Esophagus squamous epithelium (tissue), 5 donors: ENCODE measurements at regions not wholly inside any gene's neighbourhood (a gene's known extent, or its start where the extent isn't known, plus 50 kb on each side); places are given as distances from the start of the nearest gene placed in this dataset.

Source experiments
- DNase-seq: peaks from one replicate; lab custom pipeline; 2025; lab: John Stamatoyannopoulos, UW
- H3K27ac ChIP-seq, 4 donors: fragments of 200-600 bp; sonication (generic); one replicate each; pipeline ENCODE4 v1.5.1; 2016 to 2019; ENCODE audit warnings: mild to moderate bottlenecking in 1 of 4
- H3K27me3 ChIP-seq, 4 donors: fragments of 200-600 bp; sonication (generic); 1 replicate in 3 of 4; 2 replicates in 1 of 4; pipeline versions ENCODE4 v1.5.1 to v1.6.0; 2017 to 2021; ENCODE audit warnings: antibody characterized with exemption in 1 of 4
- H3K36me3 ChIP-seq, 3 donors: fragments of 200-600 bp; sonication (generic); one replicate each; pipeline ENCODE4 v1.5.1; 2016 to 2019
- H3K4me1 ChIP-seq, 3 donors: fragments of 200-600 bp; sonication (generic); one replicate each; pipeline ENCODE4 v1.5.1; 2017 to 2019
- H3K4me3 ChIP-seq, 4 donors: fragments of 200-600 bp; sonication (generic); 1 replicate in 3 of 4; 2 replicates in 1 of 4; pipeline ENCODE4 v1.5.1; 2016 to 2019; ENCODE audit warnings: mild to moderate bottlenecking in 2 of 4, moderate library complexity in 1 of 4
- H3K9me3 ChIP-seq, 3 donors: fragments of 200-600 bp; sonication (generic); one replicate each; pipeline ENCODE4 v1.5.1; 2016 to 2019
- CTCF ChIP-seq, 6 experiments: fragments of 450-650 bp in 4 of 6; fragments of 200-600 bp in 2 of 6; sonication (generic) in 2 of 6; IDR thresholded peaks; one replicate each; pipeline ENCODE4 v1.5.1; 2016 to 2019; ENCODE audit warnings: antibody characterized with exemption in 6 of 6, mild to moderate bottlenecking in 4 of 6, moderate library complexity in 4 of 6
- POLR2A ChIP-seq, 4 donors: fragments of 450-650 bp; IDR thresholded peaks; one replicate each; pipeline ENCODE4 v1.6.1; 2017; ENCODE audit warnings: antibody characterized with exemption in 4 of 4, mild to moderate bottlenecking in 4 of 4, moderate library complexity in 3 of 4
- WGBS, 2 donors: methylation state at CpG; one replicate each; pipeline ENCODE4 v1.1.5; 2018; 5-methylcytosine and 5-hydroxymethylcytosine counted together
- intact Hi-C: fragments of 100-400 bp; cut with DNase I; formaldehyde crosslinking; loops from one replicate; pipeline ENCODE4 v1.15.0; 2022
- donor health status: DM: yes; HTN: yes; CAD: no.

- DNase-seq, result no peak
- Histone ChIP-seq H3K27ac (no peak overlapping the region), H3K36me3 (no peaks in the 10 kb centered on the region), H3K9me3 (no peaks in the 10 kb centered on the region), H3K4me3 (no peak overlapping the region), H3K27me3 (peaks cover 0 to 37% (median 0%) of the 10 kb centered on the region in 4 donors), H3K4me1 (no peaks in the 10 kb centered on the region)
- intact Hi-C loops, result no loop called here
- TF ChIP-seq CTCF (IDR thresholded peaks at IDR 0.05), result no peak
- no peak for TF ChIP-seq POLR2A (IDR thresholded peaks at IDR 0.05)
- 72 to 75% methylated on average over 5 of the region's 6 CpGs for WGBS, 2 donors
These were observed 126.7 kb upstream of the ATP2B2 start for GRCh38 chr3:10632125-10632524.

- intact Hi-C loops, result no loop called here
These were observed 127.4 kb upstream of the ATP2B2 start for GRCh38 chr3:10632741-10633140.

GRCh38 chr3:10635446-10636076, 130.2 kb upstream of the ATP2B2 start:
- 72 to 86% methylated on average over 3 to 6 of the region's 7 CpGs for WGBS, 2 donors
- no peak for DNase-seq
- Histone ChIP-seq H3K36me3 (no peaks in the 10 kb centered on the region), H3K4me1 (no peaks in the 10 kb centered on the region), H3K27me3 (peaks cover 0 to 30% (median 0%) of the 10 kb centered on the region in 4 donors), H3K4me3 (no peak overlapping the region), H3K9me3 (peaks cover 0 to 18% (median 4%) of the 10 kb centered on the region in 3 donors), H3K27ac (no peak overlapping the region)
- no peak for TF ChIP-seq CTCF (IDR thresholded peaks at IDR 0.05)
- intact Hi-C loops, result no loop called here

More at GRCh38 chr3:10632741-10633140, 127.4 kb upstream of the ATP2B2 start:
- 70% methylated on average over 2 of the region's 3 CpGs; no CpG with 5 or more reads in 1 of the 2 donors for WGBS, 2 donors
- Histone ChIP-seq H3K9me3 (peaks cover 0 to 4% (median 0%) of the 10 kb centered on the region in 3 donors), H3K27ac (no peak overlapping the region), H3K4me3 (no peak overlapping the region), H3K4me1 (no peaks in the 10 kb centered on the region), H3K27me3 (peaks cover 0 to 37% (median 0%) of the 10 kb centered on the region in 4 donors), H3K36me3 (no peaks in the 10 kb centered on the region)
- no peak for DNase-seq
- no peak for TF ChIP-seq POLR2A (IDR thresholded peaks at IDR 0.05)
- TF ChIP-seq CTCF (IDR thresholded peaks at IDR 0.05), result no peak

GRCh38 chr3:10637342-10637741, 132.0 kb upstream of the ATP2B2 start:
- H3K9me3 ChIP-seq, result peaks cover 0 to 18% (median 4%) of the 10 kb centered on the region in 3 donors
- DNase-seq, result no peak
- H3K27me3 ChIP-seq, result peaks cover 0 to 45% (median 0%) of the 10 kb centered on the region in 4 donors
- no peaks in the 10 kb centered on the region for H3K36me3 ChIP-seq
- H3K4me1 ChIP-seq, result no peaks in the 10 kb centered on the region
- H3K27ac ChIP-seq, result no peak overlapping the region
- intact Hi-C loops, result no loop called here
- H3K4me3 ChIP-seq, result no peak overlapping the region
- TF ChIP-seq POLR2A (IDR thresholded peaks at IDR 0.05) (no peak), CTCF (IDR thresholded peaks at IDR 0.05) (no peak)

- DNase-seq, result no peak
- TF ChIP-seq POLR2A (IDR thresholded peaks at IDR 0.05) (no peak), CTCF (IDR thresholded peaks at IDR 0.05) (no peak)
- H3K36me3 ChIP-seq, result no peaks in the 10 kb centered on the region
- intact Hi-C loops, result no loop called here
- H3K27me3 ChIP-seq, result peaks cover 0 to 48% (median 0%) of the 10 kb centered on the region in 4 donors
- H3K9me3 ChIP-seq, result peaks cover 0 to 18% (median 4%) of the 10 kb centered on the region in 3 donors
- H3K4me3 ChIP-seq, result no peak overlapping the region
- no peak overlapping the region for H3K27ac ChIP-seq
- no peaks in the 10 kb centered on the region for H3K4me1 ChIP-seq
These were observed 133.1 kb upstream of the ATP2B2 start for GRCh38 chr3:10638466-10638865.
